A549 (cell line): ENCODE measurements at regions not wholly inside any gene's neighbourhood (a gene's known extent, or its start where the extent isn't known, plus 50 kb on each side); places are given as distances from the start of the nearest gene placed in this dataset.

ENCODE experiments used
- ATAC-seq, 2 experiments: fragments of 200-7000 bp in 1 of 2; fragments of >200 bp in 1 of 2; cut with Nextera tagmentation in 1 of 2; cut with Tn5 transposase in 1 of 2; 3 replicates each; pipeline versions ENCODE4 v1.8.0 to v1.9.1; 2018 to 2020; ENCODE audit warnings: mild to moderate bottlenecking in 1 of 2, moderate library complexity in 1 of 2
- CTCF ChIA-PET: fragments of 300-600 bp; sonication (Branson Sonifier 250); formaldehyde crosslinking; extraction: SDS; loops from one replicate; lab custom pipeline; 2021; ENCODE audit warnings: antibody characterized with exemption, inconsistent platforms; lab: Yijun Ruan, JAX
- POLR2A ChIA-PET: fragments of 350-600 bp; formaldehyde crosslinking; extraction: SDS; loops from one replicate; lab custom pipeline; 2021; ENCODE audit warnings: antibody characterized with exemption, inconsistent platforms; lab: Yijun Ruan, JAX
- DNase-seq, 2 experiments: peaks; one replicate each; pipeline versions ENCODE4 v3.0.0 to v3.0.0-alpha.2; 2011 to 2016; ENCODE audit warnings: low read depth in 1 of 2, low spot score in 1 of 2
- FAIRE-seq: peaks from 2 replicates; lab custom pipeline; 2011; peaks lifted over from hg19 to GRCh38; lab: Jason Lieb, UNC
- H3K27ac ChIP-seq, 2 experiments: fragments of >200 bp; sonication (Bioruptor Twin); formaldehyde crosslinking; 3 replicates each; pipeline ENCODE4 v1.5.1; 2016 to 2017
- H3K4me1 ChIP-seq: fragments of >200 bp; sonication (Bioruptor Twin); formaldehyde crosslinking; 3 replicates; pipeline ENCODE4 v1.6.1; 2016
- H3K4me2 ChIP-seq: fragments of >200 bp; sonication (Bioruptor Twin); formaldehyde crosslinking; 3 replicates; pipeline ENCODE4 v1.6.1; 2016
- H3K4me3 ChIP-seq: fragments of >200 bp; sonication (Bioruptor Twin); formaldehyde crosslinking; 3 replicates; pipeline ENCODE4 v1.5.1; 2016
- H3K9me3 ChIP-seq: fragments of >200 bp; sonication (Bioruptor Twin); formaldehyde crosslinking; 3 replicates; pipeline ENCODE4 v1.6.1; 2016
- ATOH8 ChIP-seq: fragments of 250-450 bp; sonication (Bioruptor Pico); IDR thresholded peaks from 2 replicates; pipeline ENCODE4 v1.5.0; 2020; ENCODE audit warnings: low read depth, mild to moderate bottlenecking, moderate library complexity
- BHLHE40 ChIP-seq: IDR thresholded peaks from 2 replicates; pipeline ENCODE4 v1.6.1; 2012; ENCODE audit warnings: low read depth, low read length, inconsistent platforms
- CBX8 ChIP-seq: fragments of 200-600 bp; sonication (generic); IDR thresholded peaks from 2 replicates; pipeline ENCODE4 v1.6.1; 2016
- E2F6 ChIP-seq: IDR thresholded peaks from 2 replicates; pipeline ENCODE4 v1.6.1; 2012; ENCODE audit warnings: low read depth, borderline replicate concordance
- ELK1 ChIP-seq: fragments of 150-350 bp; IDR thresholded peaks from 2 replicates; pipeline ENCODE4 v1.6.1; 2014; ENCODE audit warnings: low read depth, mild to moderate bottlenecking, low read length
- EP300 ChIP-seq, 2 experiments: fragments of >200 bp; sonication (Bioruptor Twin); formaldehyde crosslinking; IDR thresholded peaks; 2 replicates in 1 of 2; 3 replicates in 1 of 2; pipeline ENCODE4 v1.6.1; 2016 to 2017
- ESRRA ChIP-seq: fragments of 150-350 bp; IDR thresholded peaks from 2 replicates; pipeline ENCODE4 v1.6.1; 2014; ENCODE audit warnings: mild to moderate bottlenecking, low read length, borderline replicate concordance
- HDAC2 ChIP-seq: fragments of 200-600 bp; sonication (generic); IDR thresholded peaks from 2 replicates; pipeline ENCODE4 v1.6.1; 2016
- HES2 ChIP-seq: fragments of >200 bp; sonication (Bioruptor Twin); formaldehyde crosslinking; IDR thresholded peaks from 2 replicates; pipeline ENCODE4 v1.6.1; 2016
- HMGXB4 ChIP-seq: fragments of 250-450 bp; sonication (Bioruptor Pico); IDR thresholded peaks from 2 replicates; pipeline ENCODE4 v1.5.0; 2021; ENCODE audit warnings: mild to moderate bottlenecking, moderate library complexity, borderline replicate concordance
- HOXB13 ChIP-seq: fragments of 250-450 bp; sonication (Bioruptor Pico); IDR thresholded peaks from 2 replicates; pipeline ENCODE4 v1.5.0; 2020; ENCODE audit warnings: low read depth, mild to moderate bottlenecking, moderate library complexity
- HOXB5 ChIP-seq: fragments of 250-450 bp; sonication (Bioruptor Pico); IDR thresholded peaks from 2 replicates; pipeline ENCODE4 v1.5.0; 2020; ENCODE audit warnings: mild to moderate bottlenecking, moderate library complexity
- JUN ChIP-seq, 2 experiments: fragments of >200 bp; sonication (Bioruptor Twin); formaldehyde crosslinking; IDR thresholded peaks; 2 replicates in 1 of 2; 3 replicates in 1 of 2; pipeline ENCODE4 v1.6.1; 2016 to 2017
- KDM5A ChIP-seq: fragments of 200-600 bp; sonication (generic); IDR thresholded peaks from 2 replicates; pipeline ENCODE4 v1.6.1; 2016; ENCODE audit warnings: antibody characterized with exemption, mild to moderate bottlenecking
- MAX ChIP-seq: IDR thresholded peaks from 2 replicates; pipeline ENCODE4 v1.6.1; 2012
- MAZ ChIP-seq: fragments of 150-350 bp; IDR thresholded peaks from 2 replicates; pipeline ENCODE4 v1.6.1; 2014; ENCODE audit warnings: antibody characterized with exemption, low read depth, low read length, borderline replicate concordance
- MYC ChIP-seq: IDR thresholded peaks from 2 replicates; pipeline ENCODE4 v1.6.1; 2012; ENCODE audit warnings: mild to moderate bottlenecking, inconsistent platforms, low read length, improper control_type of control experiment, borderline replicate concordance
- NFE2L2 ChIP-seq: fragments of 150-350 bp; conservative IDR thresholded peaks from 2 replicates; pipeline ENCODE4 v1.6.1; 2014; ENCODE audit warnings: low read length
- NPAS2 ChIP-seq: fragments of 250-450 bp; sonication (Bioruptor Pico); IDR thresholded peaks from 2 replicates; pipeline ENCODE4 v1.8.0; 2022; ENCODE audit warnings: mild to moderate bottlenecking, moderate library complexity, borderline replicate concordance
- RARB ChIP-seq: fragments of 250-450 bp; sonication (Bioruptor Pico); IDR thresholded peaks from 2 replicates; pipeline ENCODE4 v1.8.0; 2021; ENCODE audit warnings: mild to moderate bottlenecking, moderate library complexity
- RCOR1 ChIP-seq: fragments of 150-350 bp; IDR thresholded peaks from 2 replicates; pipeline ENCODE4 v1.6.1; 2014; ENCODE audit warnings: antibody characterized with exemption, low read length, low read depth
- SREBF2 ChIP-seq: fragments of 450-650 bp; IDR thresholded peaks from 2 replicates; pipeline ENCODE4 v1.6.1; 2014; ENCODE audit warnings: mild to moderate bottlenecking, moderate library complexity
- TFCP2L1 ChIP-seq: fragments of 250-450 bp; sonication (Bioruptor Pico); IDR thresholded peaks from 2 replicates; pipeline ENCODE4 v1.5.0; 2021; ENCODE audit warnings: mild to moderate bottlenecking
- TP53 ChIP-seq: fragments of 250-450 bp; sonication (Bioruptor Pico); IDR thresholded peaks from 2 replicates; pipeline ENCODE4 v1.5.0; 2021; ENCODE audit warnings: mild to moderate bottlenecking, moderate library complexity
- ZC3H11A ChIP-seq: fragments of 450-650 bp; IDR thresholded peaks from 2 replicates; pipeline ENCODE4 v1.6.1; 2014; ENCODE audit warnings: antibody characterized with exemption, mild to moderate bottlenecking
- ZNF302 ChIP-seq: fragments of 250-450 bp; sonication (Bioruptor Pico); IDR thresholded peaks from 2 replicates; pipeline ENCODE4 v1.9.0; 2021; ENCODE audit warnings: inconsistent platforms, mild to moderate bottlenecking, moderate library complexity
- WGBS: methylation state at CpG from one replicate; pipeline ENCODE4 v1.1.6; 2017; ENCODE audit errors: missing lambda C conversion rate; 5-methylcytosine and 5-hydroxymethylcytosine counted together

- Histone ChIP-seq H3K4me3 (no peak overlapping the region), H3K27ac (no peak overlapping the region)
- FAIRE-seq = no peak
- no peak for DNase-seq
- TF ChIP-seq ELK1 (no peak), KDM5A (no peak), HDAC2 (no peak), RARB (CRISPR knock-in tag) (no peak), ZNF302 (CRISPR knock-in tag) (no peak)
- TF ChIP-seq, all 56 proteins: peak for 0
- Histone ChIP-seq H3K4me2 (no peak overlapping the region), H3K9me3 (no peaks in the 10 kb centered on the region), H3K4me1 (no peaks in the 10 kb centered on the region)
- 29% methylated on average over 3 of the region's 3 CpGs for whole genome bisulfite sequencing
- ATAC-seq = no peak
- POLR2A ChIA-PET = no interaction called here
- CTCF ChIA-PET = no interaction called here
Observed at GRCh38 chr1:65527190-65527589, 106.7 kb downstream of the LEPR start.

- ATAC-seq (no peak), FAIRE-seq (no peak), DNase-seq (no peak)
- no peak overlapping the region for H3K4me2 ChIP-seq
- CTCF ChIA-PET = no interaction called here
- no peak for TF ChIP-seq RARB (CRISPR knock-in tag)
- TF ChIP-seq TP53 (CRISPR knock-in tag) = no peak
- no peak for TF ChIP-seq HOXB5 (CRISPR knock-in tag)
- no peak for TF ChIP-seq ZC3H11A
- TF ChIP-seq E2F6 = no peak
- TF ChIP-seq SREBF2 = no peak
- no peak for TF ChIP-seq TFCP2L1 (CRISPR knock-in tag)
- TF ChIP-seq ZNF302 (CRISPR knock-in tag) = no peak
- no peak for TF ChIP-seq MAZ
- no peak for TF ChIP-seq CBX8
- no peak for TF ChIP-seq MAX
- no peak for TF ChIP-seq HES2
- TF ChIP-seq EP300 (IDR thresholded peaks at IDR 0.05) = no peak
- TF ChIP-seq JUN (IDR thresholded peaks at IDR 0.05) = no peak
- H3K4me3 ChIP-seq = no peak overlapping the region
- no peak overlapping the region for H3K27ac ChIP-seq
- H3K4me1 ChIP-seq = no peaks in the 10 kb centered on the region
- POLR2A ChIA-PET = no interaction called here
- WGBS = 64% methylated on average over 5 of the region's 5 CpGs
- H3K9me3 ChIP-seq = peaks cover 3% of the 10 kb centered on the region; the same call in 1 of the 3 replicates
Observed at GRCh38 chr1:65527707-65528503, 107.4 kb downstream of the LEPR start.

- 57% methylated on average over 4 of the region's 4 CpGs for WGBS
- Histone ChIP-seq H3K4me3 (no peak overlapping the region), H3K9me3 (peaks cover 3% of the 10 kb centered on the region; the same call in 1 of the 3 replicates), H3K4me2 (no peak overlapping the region), H3K27ac (no peak overlapping the region), H3K4me1 (no peaks in the 10 kb centered on the region)
- FAIRE-seq = no peak
- POLR2A ChIA-PET = no interaction called here
- DNase-seq = no peak
- TF ChIP-seq NPAS2 (CRISPR knock-in tag) (no peak), CBX8 (no peak), MYC (no peak), HMGXB4 (no peak), ATOH8 (CRISPR knock-in tag) (no peak), NFE2L2 (no peak), HOXB13 (CRISPR knock-in tag) (no peak), RCOR1 (no peak), ESRRA (no peak), BHLHE40 (no peak)
- ATAC-seq = no peak
- CTCF ChIA-PET = no interaction called here
Observed at GRCh38 chr1:65531972-65532570, 111.6 kb downstream of the LEPR start.
